MM.1S (cell line): ENCODE measurements at regions not wholly inside any gene's neighbourhood (a gene's known extent, or its start where the extent isn't known, plus 50 kb on each side); places are given as distances from the start of the nearest gene placed in this dataset.

Source experiments
- CTCF ChIP-seq: fragments of 300-600 bp; sonication (generic); IDR thresholded peaks from 2 replicates; pipeline ENCODE4 v1.5.1; 2016; ENCODE audit warnings: antibody characterized with exemption, low read length, mixed read lengths
- EZH2 ChIP-seq: fragments of 300-600 bp; sonication (generic); optimal IDR thresholded peaks from 2 replicates; pipeline ENCODE3; 2017; ENCODE audit warnings: low read depth, mild to moderate bottlenecking, antibody characterized with exemption, low read length, mixed read lengths

DNA sequence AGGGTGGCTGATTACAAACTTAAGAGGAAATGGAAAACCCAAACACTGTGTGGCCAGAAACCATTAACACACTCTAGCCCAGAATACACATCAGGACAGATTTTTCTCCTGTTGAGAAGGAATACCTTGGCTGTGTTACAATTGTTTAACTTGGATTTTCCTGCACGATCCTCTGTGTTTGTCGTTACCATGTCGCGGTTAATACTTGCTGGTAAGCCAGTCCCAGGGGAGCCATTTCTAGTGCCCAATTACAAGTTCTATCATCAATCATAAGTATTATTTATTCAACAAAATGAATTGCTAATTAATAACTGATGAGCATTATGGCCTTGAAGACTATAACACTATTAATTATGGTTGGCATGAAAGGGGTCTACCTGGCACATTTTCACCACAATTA lies 146.8 kb downstream of the LNPK start:
- no peak for TF ChIP-seq CTCF
- TF ChIP-seq EZH2 = no peak
